ENCODE measurements at regions not wholly inside any gene's neighbourhood (a gene's known extent, or its start where the extent isn't known, plus 50 kb on each side); places are given as distances from the start of the nearest gene placed in this dataset.

GRCh38 chr7:68176974-68177373, 1180.3 kb downstream of the TYW1 start:
- Histone ChIP-seq H3K9ac (ENCODE audit: low read length in 3 of 3) (no peak overlapping the region), H3K9me3 (ENCODE audit: control insufficient read depth in 2 of 3, insufficient read depth in 1 of 3, low read length in 3 of 3) (no peaks in the 10 kb centered on the region), H3K4me1 (ENCODE audit: control insufficient read depth in 2 of 3, insufficient read depth in 2 of 3, low read depth in 1 of 3, low read length in 3 of 3) (no peaks in the 10 kb centered on the region), H3K4me3 (ENCODE audit: low read length in 3 of 3) (no peak overlapping the region), H3K27me3 (ENCODE audit: control insufficient read depth, insufficient read depth, low read length) (no peaks in the 10 kb centered on the region), H3K27ac (ENCODE audit: low read depth in 2 of 2, low read length in 2 of 2) (no peak overlapping the region), H3K36me3 (ENCODE audit: control insufficient read depth in 2 of 3, insufficient read depth in 3 of 3, low read length in 3 of 3) (no peaks in the 10 kb centered on the region)
- intact Hi-C loops (cut with DNase I): no loop called here
- FAIRE-seq (no peak), DNase-seq (peak in 4 of 5 donors; percentile 67 to 87 (median 74))
- peak; percentile 55 for TF ChIP-seq CTCF (IDR thresholded peaks at IDR 0.05; ENCODE audit: borderline replicate concordance, extremely low read depth, insufficient read depth)

- Histone ChIP-seq H3K27me3 (ENCODE audit: control insufficient read depth, insufficient read depth, low read length) (no peaks in the 10 kb centered on the region), H3K27ac (ENCODE audit: low read depth in 2 of 2, low read length in 2 of 2) (no peak overlapping the region), H3K4me1 (ENCODE audit: control insufficient read depth in 2 of 3, insufficient read depth in 2 of 3, low read depth in 1 of 3, low read length in 3 of 3) (no peaks in the 10 kb centered on the region), H3K4me3 (ENCODE audit: low read length in 3 of 3) (no peak overlapping the region), H3K9ac (ENCODE audit: low read length in 3 of 3) (no peak overlapping the region), H3K9me3 (ENCODE audit: control insufficient read depth in 2 of 3, insufficient read depth in 1 of 3, low read length in 3 of 3) (no peaks in the 10 kb centered on the region), H3K36me3 (ENCODE audit: control insufficient read depth in 2 of 3, insufficient read depth in 3 of 3, low read length in 3 of 3) (no peaks in the 10 kb centered on the region)
- TF ChIP-seq CTCF (IDR thresholded peaks at IDR 0.05; ENCODE audit: borderline replicate concordance, extremely low read depth, insufficient read depth): no peak
- intact Hi-C loops (cut with DNase I): no loop called here
- FAIRE-seq (no peak), DNase-seq (peak in 1 of 5 donors; percentile 48)
Measured at GRCh38 chr7:68180761-68181160, 1184.1 kb downstream of the TYW1 start.

DNA sequence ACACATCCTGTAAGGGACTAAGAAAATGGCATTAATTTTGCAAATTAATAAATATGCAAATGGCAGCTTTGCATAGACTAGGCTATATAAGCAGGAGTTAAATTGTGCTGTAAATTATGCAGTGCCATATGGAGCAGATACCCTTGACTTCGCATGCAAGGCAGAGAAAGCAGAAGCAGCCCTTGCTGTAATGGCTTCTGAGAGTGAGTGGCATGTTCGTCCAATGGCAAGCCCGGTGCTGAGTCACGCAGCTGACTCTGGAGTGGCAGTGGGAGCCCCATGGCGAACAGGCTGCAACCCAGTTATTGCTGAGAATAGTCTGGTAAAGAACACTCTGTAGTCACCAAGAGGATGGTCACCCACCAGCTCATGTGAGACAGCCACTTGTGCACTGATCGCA, 1186.5 kb downstream of the TYW1 start:
- no peak overlapping the region for H3K27ac ChIP-seq (ENCODE audit: low read depth in 2 of 2, low read length in 2 of 2)
- H3K9me3 ChIP-seq (ENCODE audit: control insufficient read depth in 2 of 3, insufficient read depth in 1 of 3, low read length in 3 of 3): no peaks in the 10 kb centered on the region
- H3K27me3 ChIP-seq (ENCODE audit: control insufficient read depth, insufficient read depth, low read length): no peaks in the 10 kb centered on the region
- DNase-seq: no peak
- FAIRE-seq: no peak
- H3K4me1 ChIP-seq (ENCODE audit: control insufficient read depth in 2 of 3, insufficient read depth in 2 of 3, low read depth in 1 of 3, low read length in 3 of 3): no peaks in the 10 kb centered on the region
- no peak overlapping the region for H3K9ac ChIP-seq (ENCODE audit: low read length in 3 of 3)
- TF ChIP-seq CTCF (IDR thresholded peaks at IDR 0.05; ENCODE audit: borderline replicate concordance, extremely low read depth, insufficient read depth): no peak
- H3K4me3 ChIP-seq (ENCODE audit: low read length in 3 of 3): no peak overlapping the region
- intact Hi-C loops (cut with DNase I): no loop called here
- no peaks in the 10 kb centered on the region for H3K36me3 ChIP-seq (ENCODE audit: control insufficient read depth in 2 of 3, insufficient read depth in 3 of 3, low read length in 3 of 3)

Measured in kidney (tissue), 13 donors.